Hematopoietic multipotent progenitor cell (in vitro differentiated cells): ENCODE measurements at regions not wholly inside any gene's neighbourhood (a gene's known extent, or its start where the extent isn't known, plus 50 kb on each side); places are given as distances from the start of the nearest gene placed in this dataset.

ENCODE experiments used
- DNase-seq, 3 donors: peaks; one replicate each; pipeline ENCODE4 v3.0.0-alpha.2; 2011 to 2015; ENCODE audit warnings: low read depth in 2 of 3, low spot score in 2 of 3

DNA sequence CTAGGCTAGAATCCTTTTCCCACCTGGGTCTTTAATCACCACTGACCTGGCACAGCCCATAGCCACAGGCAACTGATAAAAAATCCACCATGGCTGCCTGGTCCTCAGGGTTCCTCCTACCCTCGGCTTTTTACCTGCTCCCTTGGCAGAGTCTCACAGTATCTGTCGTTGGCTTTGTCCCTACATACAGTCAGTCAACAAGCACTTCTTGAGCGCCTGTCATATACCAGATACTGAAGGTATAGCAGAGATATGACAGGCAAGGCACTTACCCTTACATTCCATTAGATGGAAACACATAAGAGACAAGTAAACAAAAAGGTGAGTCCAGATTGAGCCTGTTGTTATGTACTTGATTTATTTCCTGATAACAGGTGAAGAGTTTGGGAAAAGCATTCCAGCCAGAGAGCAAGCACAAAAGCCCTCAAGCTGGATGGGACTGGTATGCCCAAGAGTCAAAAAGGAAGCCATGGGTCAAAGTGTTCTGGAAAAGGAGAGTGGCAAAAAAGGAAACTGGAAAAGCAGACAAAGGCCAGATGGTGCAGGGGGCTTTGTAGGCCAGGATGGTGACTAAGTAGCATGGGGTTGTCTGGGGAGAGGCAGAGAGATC lies 247.0 kb downstream of the CHD9NB start:
- DNase-seq: no peak

GRCh38 chr16:52800432-52800831 lies 252.3 kb downstream of the CHD9NB start:
- DNase-seq: no peak

DNA sequence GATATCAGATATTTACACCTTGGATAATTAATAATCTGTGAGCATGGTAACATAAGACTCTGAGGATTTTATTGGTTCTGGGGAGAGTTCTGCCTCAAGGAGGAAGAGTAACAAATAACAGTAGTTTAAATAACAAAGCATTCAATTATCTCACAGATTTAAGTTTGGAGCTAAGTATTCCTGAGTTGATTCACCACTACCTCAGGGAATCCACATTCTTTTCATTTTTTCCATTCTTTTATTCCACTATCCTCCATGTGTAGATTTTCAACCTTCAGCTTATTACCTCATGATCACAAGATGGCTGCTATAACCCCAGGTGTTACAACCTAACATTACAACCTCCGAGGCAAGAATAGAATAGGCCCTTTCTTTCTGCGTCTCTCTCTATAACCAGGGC lies 252.2 kb upstream of the TOX3 start:
- DNase-seq: no peak

GRCh38 chr16:52787709-52788108 lies 240.8 kb upstream of the TOX3 start:
- DNase-seq: no peak

DNA sequence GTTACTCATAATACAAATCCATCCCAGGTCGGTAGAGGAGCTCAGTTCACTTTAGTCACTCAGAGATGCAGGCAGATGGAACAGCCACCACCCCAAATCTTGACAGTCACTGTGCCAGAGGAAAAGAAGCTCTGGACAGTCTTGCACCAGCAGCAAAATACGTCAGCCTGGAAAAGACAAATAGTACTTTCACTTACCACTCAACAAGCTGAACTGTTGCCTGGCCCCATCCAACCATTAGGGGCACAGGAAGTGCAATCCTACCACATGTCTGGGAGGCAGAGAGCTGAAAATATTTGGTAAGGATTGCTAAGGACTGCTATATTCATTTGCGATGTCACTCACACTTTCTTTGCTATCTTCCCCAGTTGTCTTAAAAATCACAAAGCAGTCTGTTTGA lies 239.1 kb upstream of the TOX3 start:
- no peak for DNase-seq

DNA sequence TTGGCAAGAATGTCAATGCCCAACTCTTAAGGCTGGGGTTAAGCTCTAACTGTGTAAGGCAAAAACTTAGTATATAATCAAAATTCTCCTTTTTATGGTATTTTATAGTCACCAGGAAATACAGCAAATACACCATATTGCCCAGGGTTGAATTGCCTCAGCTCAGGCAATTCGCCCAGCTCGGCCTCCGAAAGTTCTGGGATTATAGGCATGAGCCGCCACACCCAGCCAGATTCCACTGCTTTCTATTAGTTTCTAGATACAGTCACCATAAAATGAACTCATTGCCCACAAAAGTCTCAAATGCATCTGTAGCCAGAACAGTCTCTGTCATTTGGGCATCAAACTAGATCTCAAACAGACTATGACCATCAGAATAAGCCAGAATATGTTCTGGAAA lies 238.7 kb upstream of the TOX3 start:
- DNase-seq: no peak

GRCh38 chr16:52783616-52784015 lies 236.7 kb upstream of the TOX3 start:
- DNase-seq: no peak

- DNase-seq: no peak
These were observed 234.2 kb upstream of the TOX3 start for GRCh38 chr16:52781005-52781630.

- no peak for DNase-seq
These were observed 226.1 kb upstream of the TOX3 start for GRCh38 chr16:52773026-52773425.

DNA sequence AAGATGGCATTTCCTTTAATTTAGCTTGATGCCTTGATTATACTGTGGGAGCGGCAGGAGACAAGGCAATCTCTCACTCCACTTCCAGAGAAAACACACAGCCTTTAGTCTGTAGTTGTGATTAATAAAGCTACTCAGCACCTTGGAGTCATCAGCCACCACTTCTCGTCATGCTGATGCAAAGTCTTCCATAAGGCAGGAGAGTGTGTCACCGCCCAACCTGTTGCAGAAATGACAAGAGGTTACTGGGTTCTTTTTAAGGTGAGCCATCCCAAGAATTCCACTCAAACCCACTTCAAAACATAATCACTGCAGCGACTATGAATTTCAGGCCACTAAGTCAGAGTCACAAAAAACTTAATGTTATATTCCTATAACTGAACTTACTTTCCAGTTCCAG lies 223.9 kb upstream of the TOX3 start:
- no peak for DNase-seq

DNA sequence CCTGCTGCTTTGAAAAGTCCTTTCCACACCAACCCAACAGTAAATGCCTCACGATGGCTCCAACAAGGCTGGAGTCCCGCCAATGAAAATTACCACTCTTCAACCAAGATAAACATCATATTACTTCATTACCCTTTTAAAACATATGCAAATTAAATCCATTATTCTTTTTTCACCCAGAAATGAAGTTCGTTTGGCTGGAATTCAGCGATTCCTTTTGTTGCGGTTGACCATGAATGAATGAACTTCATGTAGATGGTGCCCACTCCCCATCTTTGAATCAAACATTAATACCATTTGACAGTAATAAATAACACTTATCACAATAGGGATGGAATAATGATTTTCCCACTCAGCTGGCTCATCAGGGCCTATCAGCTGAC lies 211.5 kb upstream of the TOX3 start:
- DNase-seq: no peak

GRCh38 chr16:52757746-52758472 lies 211.0 kb upstream of the TOX3 start:
- no peak for DNase-seq

- no peak for DNase-seq
These were observed 210.0 kb upstream of the TOX3 start for GRCh38 chr16:52756812-52757517.

GRCh38 chr16:52755396-52755795 lies 208.5 kb upstream of the TOX3 start:
- DNase-seq: no peak

DNA sequence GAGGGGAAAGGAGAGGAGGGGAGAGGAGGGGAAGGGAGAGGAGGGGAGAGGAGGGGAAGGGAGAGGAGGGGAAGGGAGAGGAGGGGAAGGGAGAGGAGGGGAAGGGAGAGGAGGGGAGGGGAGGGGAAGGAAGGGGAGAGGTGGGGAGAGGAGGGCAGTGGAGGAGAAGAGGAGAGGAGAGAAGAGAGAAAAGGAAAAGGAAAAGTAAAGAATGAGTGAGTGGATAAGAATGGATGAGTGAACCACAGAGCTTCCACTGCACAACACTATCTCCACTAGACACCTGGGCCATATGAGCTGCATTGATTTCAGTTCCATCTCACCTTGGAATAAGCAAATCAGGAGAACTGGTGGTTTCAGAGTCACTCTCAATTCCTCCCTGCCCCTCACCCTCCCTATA lies 204.1 kb upstream of the TOX3 start:
- no peak for DNase-seq

DNA sequence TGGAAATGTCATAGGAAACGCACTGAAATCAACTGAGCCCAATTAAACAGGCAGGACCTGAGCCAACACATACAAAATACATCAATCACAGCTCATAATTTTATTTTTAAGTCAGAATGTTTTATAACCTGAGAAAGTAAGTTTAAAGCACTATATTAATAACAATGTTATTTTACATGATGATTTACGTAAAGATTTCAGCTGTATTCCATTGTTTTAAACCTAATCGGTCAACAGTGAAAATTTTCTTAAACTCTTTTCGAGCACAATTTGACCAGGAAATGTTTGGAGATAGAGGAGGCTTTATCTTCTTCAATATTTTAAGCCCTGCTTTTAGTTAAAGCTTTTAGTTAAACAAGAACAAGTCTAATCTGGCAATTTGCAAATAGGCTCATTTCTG lies 201.8 kb upstream of the TOX3 start:
- DNase-seq: no peak

DNA sequence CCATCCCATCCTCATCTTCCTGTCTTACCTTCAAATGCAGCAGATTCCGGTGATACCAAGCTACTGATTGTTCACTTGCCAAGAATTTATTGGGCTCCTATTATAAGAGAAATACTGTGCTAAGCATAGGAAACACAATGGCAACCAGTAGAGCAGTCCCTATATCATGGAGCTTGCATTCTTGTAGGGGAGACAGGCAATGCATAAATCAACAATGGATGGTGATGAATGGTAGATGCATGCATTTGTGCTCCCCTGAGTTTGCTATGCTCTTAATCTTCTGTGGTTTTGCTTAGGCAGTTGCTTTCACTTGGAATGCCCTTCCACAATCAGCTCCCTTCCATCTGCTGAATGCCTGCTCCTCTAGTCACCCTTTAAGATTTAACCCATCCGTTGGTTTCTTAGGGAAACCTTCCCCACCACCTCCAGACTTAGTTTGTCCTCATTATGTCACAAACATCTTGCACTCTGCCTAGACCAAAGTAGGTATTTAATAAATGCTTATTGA lies 200.2 kb upstream of the TOX3 start:
- DNase-seq: no peak

GRCh38 chr16:52743707-52744106 lies 196.8 kb upstream of the TOX3 start:
- no peak for DNase-seq

DNA sequence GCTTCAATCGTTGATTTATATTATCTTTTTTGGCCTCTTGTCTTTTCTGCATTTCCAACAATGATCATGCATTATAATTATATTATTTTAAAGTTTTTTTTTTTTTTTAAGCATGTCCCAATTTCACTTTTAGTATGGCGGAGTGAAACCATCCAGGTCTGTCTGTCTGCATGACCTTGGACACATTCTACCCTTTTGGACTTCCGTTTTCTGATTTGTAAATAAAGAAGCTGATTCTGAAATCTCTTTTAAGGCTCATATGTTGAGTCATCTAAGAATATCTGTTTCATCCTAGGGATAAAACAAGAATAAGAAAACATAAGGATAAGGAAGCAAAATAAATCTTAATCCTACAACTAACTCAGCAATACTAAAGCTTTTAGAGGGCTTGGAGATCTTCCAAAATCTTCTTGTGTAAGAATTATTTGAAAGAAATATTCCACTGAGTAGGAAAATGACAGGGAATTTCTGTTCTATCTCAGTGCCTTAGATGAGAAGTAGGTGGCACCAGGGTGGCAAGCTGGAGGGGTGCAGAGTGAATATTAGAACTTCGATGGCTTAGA lies 195.7 kb upstream of the TOX3 start:
- no peak for DNase-seq

DNA sequence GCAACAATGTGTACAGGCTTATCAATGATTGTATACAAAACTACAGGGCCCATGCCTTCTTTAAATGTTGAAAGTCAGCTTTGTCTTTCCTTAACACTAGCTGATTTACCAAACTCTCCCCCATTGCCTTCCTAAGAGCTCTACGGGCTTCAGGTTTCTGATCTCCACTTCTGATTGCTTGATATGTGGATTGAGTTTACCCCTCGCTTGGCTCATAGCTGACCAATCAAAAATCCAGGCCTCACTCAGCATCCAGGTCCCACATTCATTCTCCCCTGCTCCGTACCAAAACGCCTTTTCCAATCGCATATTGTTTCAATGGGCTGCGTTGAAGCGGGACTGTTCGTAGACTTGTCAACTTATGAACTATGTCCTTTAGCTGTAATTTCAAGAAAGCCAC lies 195.1 kb upstream of the TOX3 start:
- no peak for DNase-seq

- no peak for DNase-seq
These were observed 194.4 kb upstream of the TOX3 start for GRCh38 chr16:52741351-52741750.
